HEK293 (cell line): ENCODE measurements at regions not wholly inside any gene's neighbourhood (a gene's known extent, or its start where the extent isn't known, plus 50 kb on each side); places are given as distances from the start of the nearest gene placed in this dataset.

ENCODE experiments used
- CTCF ChIA-PET: fragments of 350-600 bp; formaldehyde crosslinking; extraction: SDS; loops from one replicate; lab custom pipeline; 2021; ENCODE audit warnings: antibody characterized with exemption; lab: Yijun Ruan, JAX
- POLR2A ChIA-PET: fragments of 300-600 bp; formaldehyde crosslinking; extraction: SDS; loops from one replicate; lab custom pipeline; 2020; ENCODE audit warnings: antibody characterized with exemption, inconsistent platforms; lab: Yijun Ruan, JAX
- H3K27ac ChIP-seq: fragments of 200-500 bp; sonication (Bioruptor generic); 2 replicates; pipeline ENCODE4 v1.5.1; 2014; ENCODE audit warnings: low read depth, low read length, control low read depth, inconsistent platforms; ENCODE audit errors: extremely low read depth
- H3K36me3 ChIP-seq, 2 experiments: fragments of 200-500 bp in 1 of 2; sonication (Bioruptor generic) in 1 of 2; 1 replicate in 1 of 2; 2 replicates in 1 of 2; pipeline ENCODE4 v1.5.1; 2014 to 2017; ENCODE audit warnings: inconsistent platforms in 2 of 2, low read length in 2 of 2; ENCODE audit not compliant: control insufficient read depth in 2 of 2, insufficient read depth in 1 of 2
- H3K4me1 ChIP-seq: fragments of 200-500 bp; sonication (Bioruptor generic); 2 replicates; pipeline ENCODE4 v1.5.1; 2014; ENCODE audit warnings: mild to moderate bottlenecking, low read length, inconsistent platforms; ENCODE audit not compliant: control insufficient read depth, insufficient read depth
- H3K4me3 ChIP-seq: 2 replicates; pipeline ENCODE4 v1.5.1; 2011; ENCODE audit warnings: low read depth, mild to moderate bottlenecking, control low read depth, low read length, moderate library complexity
- H3K9me3 ChIP-seq: fragments of 200-500 bp; sonication (Bioruptor generic); 2 replicates; pipeline ENCODE4 v1.5.1; 2014; ENCODE audit warnings: low read depth, low read length, inconsistent platforms; ENCODE audit not compliant: control insufficient read depth, insufficient read depth
- ATF2 ChIP-seq: fragments of 450-650 bp; formaldehyde crosslinking; IDR thresholded peaks from 2 replicates; pipeline ENCODE4 v1.5.1; 2016; ENCODE audit warnings: missing biosample characterization, missing genetic modification characterization, low read depth
- BCL11B ChIP-seq: fragments of 450-650 bp; formaldehyde crosslinking; IDR thresholded peaks from 2 replicates; pipeline ENCODE4 v1.5.1; 2016; ENCODE audit warnings: low read depth, missing biosample characterization, missing genetic modification characterization
- GLIS2 ChIP-seq: fragments of 450-650 bp; formaldehyde crosslinking; IDR thresholded peaks from 2 replicates; pipeline ENCODE4 v1.5.1; 2016; ENCODE audit warnings: missing biosample characterization, missing genetic modification characterization
- HIC1 ChIP-seq: fragments of 450-650 bp; formaldehyde crosslinking; IDR thresholded peaks from 2 replicates; pipeline ENCODE4 v1.5.1; 2016; ENCODE audit warnings: missing biosample characterization, missing genetic modification characterization
- HOXD13 ChIP-seq: sonication (generic); formaldehyde crosslinking; IDR thresholded peaks from 2 replicates; pipeline ENCODE4 v1.8.0; 2022; ENCODE audit warnings: missing genetic modification reagents, borderline replicate concordance
- IKZF3 ChIP-seq: fragments of 450-650 bp; IDR thresholded peaks from 2 replicates; pipeline ENCODE4 v1.5.0; 2018; ENCODE audit warnings: missing biosample characterization, mild to moderate bottlenecking, missing genetic modification characterization, moderate library complexity
- PATZ1 ChIP-seq: fragments of 450-650 bp; formaldehyde crosslinking; IDR thresholded peaks from 2 replicates; pipeline ENCODE4 v1.5.1; 2016; ENCODE audit warnings: missing biosample characterization, missing genetic modification characterization
- WT1 ChIP-seq: fragments of 450-650 bp; formaldehyde crosslinking; IDR thresholded peaks from 2 replicates; pipeline ENCODE4 v1.5.1; 2016; ENCODE audit warnings: missing biosample characterization, missing genetic modification characterization
- ZBTB44 ChIP-seq: fragments of 450-650 bp; IDR thresholded peaks from 2 replicates; pipeline ENCODE4 v1.5.1; 2018; ENCODE audit warnings: missing biosample characterization, mild to moderate bottlenecking, missing genetic modification characterization
- ZBTB7A ChIP-seq: fragments of 450-650 bp; formaldehyde crosslinking; IDR thresholded peaks from 2 replicates; pipeline ENCODE4 v1.5.1; 2016; ENCODE audit warnings: low read depth, missing biosample characterization, missing genetic modification characterization
- ZNF138 ChIP-seq: fragments of 450-650 bp; formaldehyde crosslinking; IDR thresholded peaks from 2 replicates; pipeline ENCODE4 v1.5.1; 2016; ENCODE audit warnings: missing biosample characterization, missing genetic modification characterization, borderline replicate concordance
- ZNF146 ChIP-seq: fragments of 450-650 bp; formaldehyde crosslinking; IDR thresholded peaks from 2 replicates; pipeline ENCODE4 v1.5.1; 2016; ENCODE audit warnings: missing biosample characterization, missing genetic modification characterization
- ZNF18 ChIP-seq: fragments of 450-650 bp; formaldehyde crosslinking; IDR thresholded peaks from 2 replicates; pipeline ENCODE4 v1.5.1; 2016; ENCODE audit warnings: missing biosample characterization, missing genetic modification characterization
- ZNF211 ChIP-seq: fragments of 450-650 bp; formaldehyde crosslinking; IDR thresholded peaks from 2 replicates; pipeline ENCODE4 v1.5.1; 2016; ENCODE audit warnings: low read depth, missing biosample characterization, missing genetic modification characterization
- ZNF214 ChIP-seq: fragments of 450-650 bp; formaldehyde crosslinking; IDR thresholded peaks from 2 replicates; pipeline ENCODE4 v1.5.1; 2017; ENCODE audit warnings: missing biosample characterization, mild to moderate bottlenecking, missing genetic modification characterization, borderline replicate concordance
- ZNF514 ChIP-seq: fragments of 450-650 bp; formaldehyde crosslinking; IDR thresholded peaks from 2 replicates; pipeline ENCODE4 v1.5.1; 2016; ENCODE audit warnings: missing biosample characterization, missing genetic modification characterization
- ZNF596 ChIP-seq: fragments of 450-650 bp; IDR thresholded peaks from 2 replicates; pipeline ENCODE4 v1.5.0; 2018; ENCODE audit warnings: missing biosample characterization, mild to moderate bottlenecking, missing genetic modification characterization, moderate library complexity
- ZNF768 ChIP-seq: fragments of 450-650 bp; formaldehyde crosslinking; IDR thresholded peaks from 2 replicates; pipeline ENCODE4 v1.5.1; 2018; ENCODE audit warnings: missing biosample characterization, mild to moderate bottlenecking, missing genetic modification characterization
- ZNF837 ChIP-seq: fragments of 450-650 bp; formaldehyde crosslinking; IDR thresholded peaks from 2 replicates; pipeline ENCODE4 v1.5.1; 2016; ENCODE audit warnings: missing biosample characterization, missing genetic modification characterization
- ZNF843 ChIP-seq: fragments of 450-650 bp; formaldehyde crosslinking; IDR thresholded peaks from 2 replicates; pipeline ENCODE4 v1.5.1; 2016; ENCODE audit warnings: missing biosample characterization, missing genetic modification characterization

- H3K36me3 ChIP-seq, result no peaks in the 10 kb centered on the region
- POLR2A ChIA-PET, result no interaction called here
- H3K4me3 ChIP-seq, result no peak overlapping the region
- CTCF ChIA-PET, result no interaction called here
- no peaks in the 10 kb centered on the region for H3K4me1 ChIP-seq
- no peak for TF ChIP-seq ZNF138 (tag by site-specific recombination)
- TF ChIP-seq ZNF214 (tag by site-specific recombination), result no peak
- no peak for TF ChIP-seq WT1 (tag by site-specific recombination)
- TF ChIP-seq ATF2, result no peak
- no peak for TF ChIP-seq ZNF843 (tag by site-specific recombination)
- TF ChIP-seq ZNF18 (tag by site-specific recombination), result no peak
- no peak for TF ChIP-seq ZBTB7A (tag by site-specific recombination)
- TF ChIP-seq ZBTB44, result no peak
- no peak for TF ChIP-seq PATZ1 (tag by site-specific recombination)
- TF ChIP-seq GLIS2, result no peak
- no peak for TF ChIP-seq HIC1 (tag by site-specific recombination)
- no peak for TF ChIP-seq IKZF3 (tag by site-specific recombination)
- no peak for TF ChIP-seq ZNF146
- TF ChIP-seq ZNF514 (tag by site-specific recombination), result no peak
- TF ChIP-seq ZNF596 (tag by site-specific recombination), result no peak
- TF ChIP-seq HOXD13 (CRISPR knock-in tag), result no peak
- no peak for TF ChIP-seq ZNF837 (tag by site-specific recombination)
- no peak for TF ChIP-seq BCL11B (tag by site-specific recombination)
- TF ChIP-seq ZNF768 (tag by site-specific recombination), result no peak
- TF ChIP-seq ZNF211 (tag by site-specific recombination), result no peak
- H3K9me3 ChIP-seq, result no peaks in the 10 kb centered on the region
- H3K27ac ChIP-seq, result no peak overlapping the region
Measured at GRCh38 chr4:177938226-177938625, 496.0 kb upstream of the AGA start.
